MM.1S (cell line): ENCODE measurements at regions not wholly inside any gene's neighbourhood (a gene's known extent, or its start where the extent isn't known, plus 50 kb on each side); places are given as distances from the start of the nearest gene placed in this dataset.
A peak's percentile ranks its signal among the peaks of the same experiment; 100 is the strongest.

ENCODE experiments used
- DNase-seq: peaks from one replicate; pipeline ENCODE4 v3.0.0-alpha.2; 2015
- H2AFZ ChIP-seq: fragments of 300-600 bp; sonication (generic); 2 replicates; pipeline ENCODE4 v1.6.0; 2016; ENCODE audit warnings: antibody characterized with exemption, low read length
- H3F3A ChIP-seq: fragments of 300-600 bp; sonication (generic); 2 replicates; pipeline ENCODE4 v1.6.1; 2016; ENCODE audit warnings: mild to moderate bottlenecking, antibody characterized with exemption, low read length, moderate library complexity, mixed read lengths; ENCODE audit not compliant: insufficient read depth
- H3K27ac ChIP-seq: fragments of 300-600 bp; sonication (generic); 2 replicates; pipeline ENCODE4 v1.5.1; 2016; ENCODE audit warnings: mild to moderate bottlenecking, low read length
- H3K27me3 ChIP-seq: fragments of 300-600 bp; sonication (generic); replicated peaks from 2 replicates; pipeline ENCODE4 v1.6.0; 2016; ENCODE audit warnings: low read length; ENCODE audit not compliant: insufficient read depth
- H3K36me3 ChIP-seq: fragments of 300-600 bp; sonication (generic); replicated peaks from 2 replicates; pipeline ENCODE4 v1.6.1; 2016; ENCODE audit warnings: mild to moderate bottlenecking, low read length, mixed read lengths; ENCODE audit not compliant: insufficient read depth
- H3K4me1 ChIP-seq: fragments of 300-600 bp; sonication (generic); 2 replicates; pipeline ENCODE4 v1.6.1; 2016; ENCODE audit warnings: low read length, mixed read lengths
- H3K4me2 ChIP-seq: fragments of 300-600 bp; sonication (generic); 2 replicates; pipeline ENCODE4 v1.6.0; 2016; ENCODE audit warnings: low read depth, low read length
- H3K4me3 ChIP-seq: fragments of 300-600 bp; sonication (generic); 2 replicates; pipeline ENCODE4 v1.5.1; 2016; ENCODE audit warnings: low read length, mixed read lengths
- H3K79me2 ChIP-seq: fragments of 300-600 bp; sonication (generic); 2 replicates; pipeline ENCODE4 v1.6.1; 2016; ENCODE audit warnings: mixed run types, low read length, mixed read lengths
- H3K9ac ChIP-seq: fragments of 300-600 bp; sonication (generic); 2 replicates; pipeline ENCODE4 v1.6.1; 2016; ENCODE audit warnings: low read length, mixed read lengths
- H3K9me2 ChIP-seq: fragments of 300-600 bp; sonication (generic); replicated peaks from 2 replicates; pipeline ENCODE4 v1.6.1; 2016; ENCODE audit warnings: mild to moderate bottlenecking, low read length, mixed read lengths; ENCODE audit not compliant: insufficient read depth
- H3K9me3 ChIP-seq: fragments of 300-600 bp; sonication (generic); replicated peaks from 2 replicates; pipeline ENCODE4 v1.6.1; 2016; ENCODE audit warnings: mild to moderate bottlenecking, low read length, mixed read lengths; ENCODE audit not compliant: insufficient read depth
- H4K20me1 ChIP-seq: fragments of 300-600 bp; sonication (generic); 2 replicates; pipeline ENCODE4 v1.6.1; 2016; ENCODE audit warnings: mild to moderate bottlenecking, low read length, moderate library complexity, mixed read lengths; ENCODE audit not compliant: insufficient read depth
- EZH2 ChIP-seq: fragments of 300-600 bp; sonication (generic); optimal IDR thresholded peaks from 2 replicates; pipeline ENCODE3; 2017; ENCODE audit warnings: low read depth, mild to moderate bottlenecking, antibody characterized with exemption, low read length, mixed read lengths
- EZH2phosphoT487 ChIP-seq: fragments of 300-600 bp; sonication (generic); IDR thresholded peaks from 2 replicates; pipeline ENCODE4 v1.6.1; 2018; ENCODE audit warnings: antibody characterized with exemption, low read length
- TF ChIP-seq, protein P1 (sequence below): fragments of 300-600 bp; sonication (generic); IDR thresholded peaks from 2 replicates; pipeline ENCODE4 v1.5.1; 2016; ENCODE audit warnings: antibody characterized with exemption, low read length, mixed read lengths

- Histone ChIP-seq H3K4me3 (no peak overlapping the region), H3F3A (no peaks in the 10 kb centered on the region), H3K27ac (no peak overlapping the region), H3K9me2 (no peaks in the 10 kb centered on the region), H3K4me1 (no peaks in the 10 kb centered on the region), H4K20me1 (no peaks in the 10 kb centered on the region), H3K27me3 (no peaks in the 10 kb centered on the region), H3K79me2 (no peaks in the 10 kb centered on the region), H3K36me3 (no peaks in the 10 kb centered on the region), H3K9ac (no peak overlapping the region), H2AFZ (no peak overlapping the region), H3K9me3 (no peaks in the 10 kb centered on the region), H3K4me2 (no peak overlapping the region)
- DNase-seq: no peak
- no peak for TF ChIP-seq EZH2phosphoT487
- TF ChIP-seq, protein P1, sequence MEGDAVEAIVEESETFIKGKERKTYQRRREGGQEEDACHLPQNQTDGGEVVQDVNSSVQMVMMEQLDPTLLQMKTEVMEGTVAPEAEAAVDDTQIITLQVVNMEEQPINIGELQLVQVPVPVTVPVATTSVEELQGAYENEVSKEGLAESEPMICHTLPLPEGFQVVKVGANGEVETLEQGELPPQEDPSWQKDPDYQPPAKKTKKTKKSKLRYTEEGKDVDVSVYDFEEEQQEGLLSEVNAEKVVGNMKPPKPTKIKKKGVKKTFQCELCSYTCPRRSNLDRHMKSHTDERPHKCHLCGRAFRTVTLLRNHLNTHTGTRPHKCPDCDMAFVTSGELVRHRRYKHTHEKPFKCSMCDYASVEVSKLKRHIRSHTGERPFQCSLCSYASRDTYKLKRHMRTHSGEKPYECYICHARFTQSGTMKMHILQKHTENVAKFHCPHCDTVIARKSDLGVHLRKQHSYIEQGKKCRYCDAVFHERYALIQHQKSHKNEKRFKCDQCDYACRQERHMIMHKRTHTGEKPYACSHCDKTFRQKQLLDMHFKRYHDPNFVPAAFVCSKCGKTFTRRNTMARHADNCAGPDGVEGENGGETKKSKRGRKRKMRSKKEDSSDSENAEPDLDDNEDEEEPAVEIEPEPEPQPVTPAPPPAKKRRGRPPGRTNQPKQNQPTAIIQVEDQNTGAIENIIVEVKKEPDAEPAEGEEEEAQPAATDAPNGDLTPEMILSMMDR: peak; percentile 19; the same call in 1 of the 2 replicates
Measured at GRCh38 chr10:58963101-58963534, 213.3 kb upstream of the PHYHIPL start.

- H4K20me1 ChIP-seq: no peaks in the 10 kb centered on the region
- no peaks in the 10 kb centered on the region for H3K27me3 ChIP-seq
- no peak overlapping the region for H3K4me3 ChIP-seq
- H2AFZ ChIP-seq: no peak overlapping the region
- H3K9ac ChIP-seq: no peak overlapping the region
- no peaks in the 10 kb centered on the region for H3K79me2 ChIP-seq
- TF ChIP-seq EZH2 (no peak), EZH2phosphoT487 (no peak)
- TF ChIP-seq, protein P1: no peak
- DNase-seq: no peak
- no peaks in the 10 kb centered on the region for H3K9me2 ChIP-seq
- H3K4me2 ChIP-seq: no peak overlapping the region
- H3K36me3 ChIP-seq: no peaks in the 10 kb centered on the region
- H3K9me3 ChIP-seq: no peaks in the 10 kb centered on the region
- H3K4me1 ChIP-seq: no peaks in the 10 kb centered on the region
- H3F3A ChIP-seq: no peaks in the 10 kb centered on the region
- no peak overlapping the region for H3K27ac ChIP-seq
Measured at GRCh38 chr10:58963723-58964124, 212.7 kb upstream of the PHYHIPL start.

DNA sequence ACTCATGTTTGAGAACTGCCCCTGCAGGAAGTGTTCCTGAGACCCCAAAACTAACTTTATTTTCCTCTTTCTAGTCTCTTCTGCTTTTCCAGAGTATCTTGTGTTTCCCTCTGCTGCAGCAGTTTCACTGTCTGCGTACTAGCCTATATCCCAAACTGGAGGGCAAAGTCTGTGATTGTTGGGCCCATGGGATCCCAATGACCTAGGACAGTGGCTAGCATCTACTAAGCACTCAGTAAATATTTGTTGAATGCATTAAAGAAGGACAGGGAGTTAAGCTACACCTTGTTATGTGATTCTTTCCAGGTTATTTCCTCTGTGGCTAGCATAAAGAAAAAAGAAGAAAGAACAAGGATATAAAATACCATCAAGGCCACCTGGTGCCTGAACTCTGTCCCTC is 210.6 kb upstream of the PHYHIPL start:
- no peaks in the 10 kb centered on the region for H4K20me1 ChIP-seq
- no peaks in the 10 kb centered on the region for H3K4me1 ChIP-seq
- no peak overlapping the region for H3K4me2 ChIP-seq
- H3K36me3 ChIP-seq: no peaks in the 10 kb centered on the region
- no peak overlapping the region for H2AFZ ChIP-seq
- no peaks in the 10 kb centered on the region for H3K9me3 ChIP-seq
- H3K27ac ChIP-seq: no peak overlapping the region
- no peaks in the 10 kb centered on the region for H3F3A ChIP-seq
- TF ChIP-seq EZH2 (no peak), EZH2phosphoT487 (no peak)
- TF ChIP-seq, protein P1: no peak
- H3K9me2 ChIP-seq: no peaks in the 10 kb centered on the region
- H3K27me3 ChIP-seq: no peaks in the 10 kb centered on the region
- no peak for DNase-seq
- no peak overlapping the region for H3K4me3 ChIP-seq
- no peak overlapping the region for H3K9ac ChIP-seq
- no peaks in the 10 kb centered on the region for H3K79me2 ChIP-seq
